Erythroblast (primary cell): ENCODE measurements at regions not wholly inside any gene's neighbourhood (a gene's known extent, or its start where the extent isn't known, plus 50 kb on each side); places are given as distances from the start of the nearest gene placed in this dataset.

Experiments used
- DNase-seq, 2 experiments: peaks; one replicate each; lab custom pipeline; 2025; lab: John Stamatoyannopoulos, UW
- GATA1 ChIP-seq: IDR thresholded peaks from 2 replicates; pipeline ENCODE4 v1.6.1; 2011; ENCODE audit warnings: low read depth, mild to moderate bottlenecking, control low read depth, low read length, moderate library complexity
- POLR2A ChIP-seq: IDR thresholded peaks from 2 replicates; pipeline ENCODE4 v1.6.1; 2011; ENCODE audit warnings: mild to moderate bottlenecking, low read length

DNA sequence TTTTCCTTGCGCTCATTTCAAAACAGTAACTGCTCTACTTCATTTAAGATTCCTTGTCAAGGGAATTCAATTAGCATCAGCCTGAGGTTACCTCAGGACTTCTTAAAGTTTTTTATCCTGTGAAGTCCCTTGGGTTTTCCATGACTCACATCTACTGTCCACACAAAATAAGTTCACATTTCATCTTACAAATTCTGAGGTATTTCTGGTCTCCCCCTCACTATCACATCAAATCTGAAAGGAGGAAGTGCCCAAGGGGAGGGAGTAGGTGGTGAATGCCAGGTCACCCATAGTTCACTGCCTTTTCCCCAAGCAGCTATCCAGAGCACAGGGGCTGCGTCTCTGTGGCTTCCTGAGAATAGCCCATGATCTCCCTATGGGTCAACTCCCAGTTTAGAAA, 227.1 kb upstream of the NREP start:
- TF ChIP-seq GATA1 (no peak), POLR2A (no peak)
- no peak for DNase-seq

GRCh38 chr5:111983459-111983858, 226.5 kb upstream of the NREP start:
- no peak for TF ChIP-seq POLR2A
- no peak for TF ChIP-seq GATA1
- DNase-seq = no peak

DNA sequence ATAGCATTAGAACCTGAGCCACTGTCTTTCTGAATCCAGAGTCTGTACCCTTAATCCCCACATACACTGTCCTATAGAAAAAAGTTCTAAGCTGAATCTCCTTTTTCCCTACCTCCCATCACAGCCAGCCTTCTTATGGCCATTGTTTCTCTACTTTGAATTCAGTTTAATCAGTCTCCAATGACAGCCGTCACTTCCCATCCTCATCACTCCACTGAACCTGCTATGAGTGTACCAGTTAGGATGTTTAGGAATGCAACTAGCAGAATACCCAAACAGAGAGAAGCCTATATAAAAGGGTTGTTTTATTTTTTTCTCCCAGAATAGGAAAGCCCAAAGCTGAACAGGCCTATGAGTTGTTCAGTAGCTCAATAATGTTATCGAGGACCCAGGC, 220.4 kb upstream of the NREP start:
- TF ChIP-seq GATA1 = no peak
- no peak for TF ChIP-seq POLR2A
- DNase-seq = no peak

- no peak for DNase-seq
- TF ChIP-seq POLR2A = no peak
- TF ChIP-seq GATA1 = no peak
These were observed 219.9 kb upstream of the NREP start for GRCh38 chr5:111976705-111977435.

- no peak for TF ChIP-seq GATA1
- TF ChIP-seq POLR2A = no peak
- DNase-seq = no peak
These were observed 218.1 kb upstream of the NREP start for GRCh38 chr5:111975133-111975532.

DNA sequence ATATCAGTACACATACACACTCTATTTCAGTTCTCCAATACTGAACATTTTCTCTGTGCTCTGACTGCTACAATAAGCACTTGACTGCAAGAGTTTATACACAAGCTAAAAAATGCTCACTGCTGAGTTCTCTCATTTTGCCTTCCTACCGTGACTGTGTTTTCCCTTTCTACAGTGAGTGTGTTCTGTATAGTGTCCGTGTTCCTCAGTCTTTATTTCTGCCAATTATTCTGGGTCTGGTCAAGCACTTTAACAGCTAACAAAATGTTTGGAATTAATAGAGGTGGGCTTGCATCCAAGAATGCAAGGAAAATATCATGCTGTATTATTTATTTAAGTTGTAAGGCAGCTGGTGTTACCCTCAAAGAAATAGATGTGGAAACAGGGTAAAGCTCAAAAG, 217.0 kb upstream of the NREP start:
- no peak for TF ChIP-seq GATA1
- TF ChIP-seq POLR2A = no peak
- no peak for DNase-seq

- TF ChIP-seq GATA1 = no peak
- DNase-seq = no peak
These were observed 215.6 kb upstream of the NREP start for GRCh38 chr5:111972548-111972947.

GRCh38 chr5:111972080-111972479, 215.1 kb upstream of the NREP start:
- DNase-seq = no peak
- TF ChIP-seq POLR2A (no peak), GATA1 (no peak)

GRCh38 chr5:111968459-111968858, 211.5 kb upstream of the NREP start:
- no peak for DNase-seq
- TF ChIP-seq GATA1 (no peak), POLR2A (no peak)

GRCh38 chr5:111967463-111967862, 210.5 kb upstream of the NREP start:
- no peak for DNase-seq
- TF ChIP-seq GATA1 (no peak), POLR2A (no peak)

- TF ChIP-seq POLR2A (no peak), GATA1 (no peak)
- DNase-seq = no peak
These were observed 209.3 kb upstream of the NREP start for GRCh38 chr5:111966290-111966689.

- TF ChIP-seq POLR2A = no peak
- no peak for TF ChIP-seq GATA1
- DNase-seq = no peak
These were observed 206.6 kb upstream of the NREP start for GRCh38 chr5:111963555-111963954.

DNA sequence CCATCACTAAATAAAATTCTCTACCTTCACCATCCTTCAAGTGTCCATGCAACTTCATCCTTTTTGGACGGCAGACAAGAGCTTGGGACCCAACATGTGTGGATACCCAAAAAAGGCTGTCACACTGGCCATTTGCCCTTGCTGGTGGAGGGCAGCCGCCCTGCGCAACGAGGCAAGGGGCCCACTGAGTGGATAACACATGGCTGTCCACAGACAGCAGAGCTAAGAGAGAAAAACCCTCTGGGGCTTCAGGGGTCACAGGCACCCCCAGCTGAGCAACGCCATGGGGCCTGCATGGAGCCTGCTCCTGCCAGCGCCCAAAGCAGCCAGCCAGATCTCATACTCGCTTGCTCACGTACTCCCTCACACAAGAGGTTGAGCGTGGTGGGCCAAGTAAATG, 205.9 kb upstream of the NREP start:
- no peak for DNase-seq
- no peak for TF ChIP-seq POLR2A
- TF ChIP-seq GATA1 = no peak

DNA sequence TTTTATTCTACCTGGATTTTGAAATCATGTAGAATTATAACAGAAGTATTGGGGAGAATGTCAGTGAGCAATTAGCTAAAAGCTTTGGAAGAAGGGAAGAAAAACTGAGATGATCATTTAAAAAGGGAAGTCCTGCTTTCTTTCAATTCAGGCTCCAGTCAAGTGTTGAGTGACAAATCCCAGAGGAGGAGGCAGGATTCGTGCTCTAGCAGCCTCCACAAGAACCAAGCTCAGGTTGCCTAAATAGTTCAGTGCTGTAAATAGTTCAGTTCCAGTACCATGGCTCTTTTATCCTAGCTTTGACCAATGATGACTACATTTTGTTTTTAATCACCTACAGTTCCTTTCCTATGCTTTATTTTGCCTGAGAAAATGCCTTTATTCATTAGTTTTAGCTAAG, 204.9 kb upstream of the NREP start:
- DNase-seq = no peak
- TF ChIP-seq GATA1 = no peak
- TF ChIP-seq POLR2A = no peak

GRCh38 chr5:111960476-111961215, 203.7 kb upstream of the NREP start:
- TF ChIP-seq POLR2A (no peak), GATA1 (no peak)
- DNase-seq = no peak
